GM11168 (cell line): ENCODE measurements at regions not wholly inside any gene's neighbourhood (a gene's known extent, or its start where the extent isn't known, plus 50 kb on each side); places are given as distances from the start of the nearest gene placed in this dataset.
"Not testable (repeated sequence)": the region's sequence is repeated elsewhere in the genome, so short reads cannot be mapped to it uniquely, and the experiment has no call there.

ENCODE experiments used
- in situ Hi-C: fragments of 300-500 bp; cut with MboI; formaldehyde crosslinking; loops from one replicate; pipeline ENCODE4 v1.12.0; 2022; ENCODE audit warnings: low sequenced_read_pairs; ENCODE audit not compliant: unreplicated experiment

GRCh38 chr15:81940467-81941451, 105.1 kb downstream of the MEX3B start:
- in situ Hi-C loops: loop anchor here (25.0 kb wide), 1 partner anchor 453 kb away; no protein-coding TSS in a partner anchor

DNA sequence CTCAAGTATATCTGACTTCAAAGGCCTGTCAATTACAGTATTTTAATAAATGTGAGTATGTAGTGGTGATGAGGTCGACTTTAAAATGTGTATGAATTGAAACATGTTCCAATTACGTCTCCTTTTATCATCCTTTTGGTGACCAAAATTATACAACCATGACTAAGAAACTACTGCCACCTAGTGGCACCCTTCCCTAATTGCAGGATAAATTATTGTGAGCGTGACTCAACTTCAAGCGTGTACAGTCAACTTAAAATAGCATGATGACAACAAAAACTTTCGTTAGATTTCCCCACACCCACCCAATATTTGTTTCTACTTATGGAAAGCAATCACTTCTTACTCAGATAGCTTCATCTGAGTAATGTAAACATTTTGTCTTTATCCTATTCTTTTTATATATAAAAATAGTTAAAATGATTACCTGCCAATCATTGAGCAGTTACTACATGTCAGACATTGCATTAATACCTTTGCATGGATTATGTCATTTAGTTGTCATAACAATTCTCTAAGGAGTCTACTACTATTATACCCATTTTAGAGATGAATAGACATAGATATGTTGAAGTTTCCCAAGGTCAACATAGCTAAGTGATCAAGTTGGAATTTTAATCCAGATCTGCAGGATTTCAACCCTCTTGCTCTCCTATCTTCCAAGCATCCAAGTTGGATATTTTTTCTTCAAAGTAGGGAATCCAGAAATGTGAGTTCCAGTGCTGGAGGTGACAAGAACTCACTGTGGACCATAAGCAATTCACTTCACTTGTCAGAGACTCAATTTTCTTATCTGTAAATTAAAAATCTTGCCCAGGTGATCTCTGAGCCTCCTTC, 106.0 kb downstream of the MEX3B start:
- in situ Hi-C loops: loop anchor here (25.0 kb wide), 1 partner anchor 453 kb away; no protein-coding TSS in a partner anchor

DNA sequence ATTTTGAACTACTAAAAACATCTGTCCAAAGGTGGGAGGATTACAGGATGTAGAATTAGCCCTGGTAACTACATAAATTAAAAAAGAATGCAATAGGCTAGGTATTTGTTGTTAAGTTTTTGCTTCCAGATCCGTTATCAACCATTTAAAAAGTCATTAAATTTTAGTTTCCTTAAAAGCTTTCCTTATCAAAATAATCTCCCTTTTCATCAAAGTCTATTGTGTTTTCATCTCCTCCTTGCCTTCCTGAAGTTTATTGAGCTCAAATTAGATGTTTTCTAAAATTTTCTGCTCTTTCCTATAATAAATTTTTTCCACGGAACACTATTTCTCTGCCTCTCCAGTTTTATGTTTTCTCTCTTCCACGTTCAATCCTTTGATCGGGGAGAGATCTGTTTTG, 108.6 kb downstream of the MEX3B start:
- in situ Hi-C loops: loop anchor here (25.0 kb wide), 1 partner anchor 450 kb away; no protein-coding TSS in a partner anchor

DNA sequence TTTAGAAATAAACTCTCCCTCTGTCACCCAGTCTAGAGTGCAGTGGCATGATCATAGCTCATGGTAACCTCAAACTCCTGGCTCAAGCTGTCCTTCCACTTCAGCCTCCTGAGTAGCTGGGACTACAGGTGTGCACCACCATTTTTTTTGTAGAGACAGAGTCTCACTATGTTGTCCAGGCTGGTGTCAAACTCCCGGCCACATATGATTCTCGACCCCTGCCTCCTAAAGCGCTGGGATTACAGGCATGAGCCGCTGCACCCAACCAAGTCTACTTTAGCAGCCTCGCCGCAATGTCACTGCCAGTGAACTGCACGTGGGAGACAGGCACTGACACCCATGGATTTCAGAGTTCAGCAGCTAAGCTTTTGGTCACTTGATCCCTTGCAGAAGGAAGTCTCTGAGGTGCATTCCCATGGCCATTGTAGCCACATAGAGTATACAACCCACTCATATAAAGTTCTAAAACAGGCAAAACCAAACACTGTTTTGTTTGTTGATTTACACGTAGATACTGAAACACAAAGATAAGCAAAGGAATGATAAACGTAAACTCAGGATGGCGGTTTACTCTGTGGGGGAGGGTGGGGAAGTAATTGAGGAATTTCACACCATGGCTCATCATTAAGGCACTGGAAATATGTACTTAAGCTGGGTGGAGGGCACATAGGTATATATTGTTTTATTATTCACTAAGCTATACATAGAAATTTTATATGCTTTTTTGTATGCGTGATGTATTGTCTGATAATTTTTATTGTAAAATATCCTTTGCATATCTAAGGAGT, 115.0 kb downstream of the MEX3B start:
- in situ Hi-C loops: loop anchor here (25.0 kb wide), 1 partner anchor 443 kb away; no protein-coding TSS in a partner anchor

- in situ Hi-C loops: loop anchor here (25.0 kb wide), 1 partner anchor 442 kb away; no protein-coding TSS in a partner anchor
Measured at GRCh38 chr15:81929557-81929956, 116.3 kb downstream of the MEX3B start.

- in situ Hi-C loops: loop anchor here (25.0 kb wide), 1 partner anchor 440 kb away; no protein-coding TSS in a partner anchor
Measured at GRCh38 chr15:81926981-81927380, 118.8 kb downstream of the MEX3B start.

GRCh38 chr15:81924729-81925128, 121.1 kb downstream of the MEX3B start:
- in situ Hi-C loops: loop anchor here (25.0 kb wide), 1 partner anchor 437 kb away; no protein-coding TSS in a partner anchor

GRCh38 chr15:81923561-81924350, 122.1 kb downstream of the MEX3B start:
- in situ Hi-C loops: no loop called here

DNA sequence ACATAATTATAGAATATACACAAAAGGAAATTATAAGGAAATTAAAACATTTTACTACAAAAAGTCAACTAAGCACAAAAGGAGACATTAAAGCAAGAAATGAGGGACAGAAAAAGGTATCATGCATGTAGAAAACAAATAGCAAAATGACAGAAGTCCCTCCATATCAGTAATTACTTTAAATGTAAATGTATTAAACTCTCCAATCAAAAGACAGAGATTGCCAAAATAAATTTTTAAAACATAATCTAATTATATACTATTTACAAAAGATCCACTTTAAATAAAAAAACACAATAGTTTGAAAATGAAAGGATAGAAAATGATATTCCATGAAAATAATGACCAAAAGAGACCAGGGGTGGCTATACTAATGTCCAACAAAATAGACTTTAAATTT, 123.7 kb downstream of the MEX3B start:
- in situ Hi-C loops: no loop called here

GRCh38 chr15:81921163-81921562, 124.7 kb downstream of the MEX3B start:
- in situ Hi-C loops: no loop called here

DNA sequence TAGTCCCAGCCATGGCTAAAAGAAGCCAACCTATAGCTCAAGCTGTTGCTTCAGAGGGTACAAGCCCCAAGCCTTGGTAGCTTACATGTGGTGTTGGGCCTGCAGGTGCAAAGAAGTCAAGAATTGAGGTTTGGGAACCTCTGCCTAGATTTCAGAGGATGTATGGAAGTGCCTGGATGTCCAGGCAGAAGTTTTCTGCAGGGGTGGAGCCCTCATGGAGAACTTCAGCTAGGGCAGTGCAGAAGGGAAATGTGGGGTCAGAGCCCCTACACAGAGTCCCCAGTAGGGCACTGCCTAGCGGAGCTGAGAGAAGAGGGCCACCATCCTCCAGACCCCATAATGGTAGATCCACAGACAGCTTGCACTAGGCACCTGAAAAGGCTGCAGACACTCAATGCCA, 127.1 kb downstream of the MEX3B start:
- in situ Hi-C loops: not testable (repeated sequence)

DNA sequence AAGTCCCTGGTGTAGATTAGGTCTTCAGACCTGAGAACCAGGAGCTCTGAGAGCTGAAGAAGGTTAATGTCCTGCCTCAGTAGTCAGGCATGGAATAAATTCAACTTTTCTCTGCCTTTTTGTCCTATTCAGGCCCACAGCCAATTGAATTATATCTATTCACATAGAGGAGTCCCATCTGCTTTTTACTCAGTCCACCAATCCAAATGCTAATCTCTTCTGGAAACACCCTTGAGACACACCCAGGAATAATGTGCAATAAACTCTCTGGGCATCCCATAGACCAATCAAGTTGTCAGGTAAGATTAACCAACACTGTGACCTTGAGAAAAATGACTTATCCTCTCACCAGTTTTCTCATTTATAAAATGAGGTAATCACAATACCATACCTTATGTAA, 129.4 kb downstream of the MEX3B start:
- in situ Hi-C loops: no loop called here

DNA sequence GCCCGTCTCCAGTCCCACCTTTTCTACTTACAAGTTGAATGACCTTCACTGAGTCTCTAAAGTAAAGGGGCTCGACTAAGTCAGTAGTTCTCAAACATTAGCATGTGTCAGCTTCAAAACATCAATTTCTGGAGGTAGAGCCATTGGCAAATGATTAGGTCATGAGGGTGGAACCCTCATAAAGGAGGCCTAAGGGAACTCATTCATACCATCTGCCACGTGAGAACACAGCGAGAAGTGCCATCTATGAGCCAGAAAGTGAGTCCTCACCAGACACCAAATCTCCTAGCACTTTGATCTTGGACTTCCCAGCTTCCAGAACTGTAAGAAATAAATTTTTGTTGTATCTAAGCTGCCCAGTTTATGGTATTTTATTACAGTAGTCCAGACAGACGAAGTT, 129.8 kb downstream of the MEX3B start:
- in situ Hi-C loops: no loop called here

- in situ Hi-C loops: no loop called here
Measured at GRCh38 chr15:81914734-81915256, 131.0 kb downstream of the MEX3B start.

DNA sequence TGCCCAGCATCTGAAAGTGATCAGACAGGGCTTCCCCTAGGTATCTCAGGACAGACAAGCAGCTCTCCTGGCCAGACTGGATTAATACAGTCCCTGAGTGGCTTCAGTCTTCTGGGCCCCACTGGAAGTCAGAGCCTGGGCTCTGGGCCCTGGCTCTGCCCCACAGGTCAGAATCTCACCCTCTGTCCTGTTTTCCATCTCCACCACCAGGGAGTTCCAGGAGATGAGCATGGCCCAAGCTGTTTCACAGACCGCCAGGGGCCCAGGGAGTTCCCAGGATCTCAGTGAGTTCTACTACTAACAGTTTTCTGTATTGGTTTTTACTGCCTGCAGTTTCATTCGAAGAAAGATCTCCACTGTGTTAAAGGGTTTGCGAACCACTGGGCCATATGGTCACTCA, 131.5 kb downstream of the MEX3B start:
- in situ Hi-C loops: no loop called here

GRCh38 chr15:81911022-81911971, 134.5 kb downstream of the MEX3B start:
- in situ Hi-C loops: no loop called here

GRCh38 chr15:81910355-81911021, 135.3 kb downstream of the MEX3B start:
- in situ Hi-C loops: no loop called here
